NCI-H774 (cell line): ENCODE measurements at regions not wholly inside any gene's neighbourhood (a gene's known extent, or its start where the extent isn't known, plus 50 kb on each side); places are given as distances from the start of the nearest gene placed in this dataset.
A peak's percentile ranks its signal among the peaks of the same experiment; 100 is the strongest.

Experiments
- DNase-seq: peaks from one replicate; lab custom pipeline; 2025; lab: John Stamatoyannopoulos, UW

- no peak for DNase-seq
Observed at GRCh38 chr16:64035337-64035736, 1086.5 kb downstream of the CDH11 start.

DNA sequence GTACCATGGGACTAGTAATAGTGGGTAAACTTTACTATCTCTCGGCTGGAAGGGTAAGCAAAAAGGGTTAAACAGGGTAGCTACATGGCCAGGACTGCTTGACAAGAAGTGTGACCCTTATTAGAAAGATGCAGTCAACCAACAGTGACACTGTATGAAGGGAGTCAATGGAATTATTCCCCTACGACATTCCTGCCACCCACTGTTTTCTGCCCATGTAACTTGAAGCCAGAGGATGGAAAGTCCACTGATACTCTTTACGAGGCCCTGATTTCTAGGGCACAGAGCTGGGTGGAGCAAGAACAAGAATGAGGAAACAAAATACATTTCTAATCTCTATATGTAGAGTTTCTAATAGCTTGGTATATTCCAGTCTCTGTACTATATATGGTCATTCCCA lies 1102.5 kb downstream of the CDH11 start:
- no peak for DNase-seq

- no peak for DNase-seq
Observed at GRCh38 chr16:64017796-64018195, 1104.1 kb downstream of the CDH11 start.

- DNase-seq, result no peak
Observed at GRCh38 chr16:64013856-64014255, 1108.0 kb downstream of the CDH11 start.

DNA sequence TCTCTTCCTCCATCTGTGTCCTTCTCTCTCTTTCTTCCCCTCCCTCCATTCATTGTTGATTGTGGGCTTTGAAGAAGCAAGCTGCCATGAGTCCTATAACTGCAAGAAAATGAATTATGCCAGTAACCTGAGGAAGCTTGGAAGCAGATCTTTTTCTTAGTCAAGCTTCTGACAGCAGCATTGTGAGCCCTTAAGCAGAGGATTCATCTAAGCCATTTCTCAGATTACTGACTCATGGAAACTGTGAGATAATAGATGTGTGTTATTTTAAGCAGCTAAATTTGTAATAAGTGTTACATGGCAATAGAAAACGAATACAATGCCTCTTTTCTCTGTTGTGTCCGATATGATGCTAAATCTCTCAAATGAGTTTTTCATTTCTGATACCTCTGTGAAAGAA lies 1109.7 kb downstream of the CDH11 start:
- DNase-seq, result no peak

DNA sequence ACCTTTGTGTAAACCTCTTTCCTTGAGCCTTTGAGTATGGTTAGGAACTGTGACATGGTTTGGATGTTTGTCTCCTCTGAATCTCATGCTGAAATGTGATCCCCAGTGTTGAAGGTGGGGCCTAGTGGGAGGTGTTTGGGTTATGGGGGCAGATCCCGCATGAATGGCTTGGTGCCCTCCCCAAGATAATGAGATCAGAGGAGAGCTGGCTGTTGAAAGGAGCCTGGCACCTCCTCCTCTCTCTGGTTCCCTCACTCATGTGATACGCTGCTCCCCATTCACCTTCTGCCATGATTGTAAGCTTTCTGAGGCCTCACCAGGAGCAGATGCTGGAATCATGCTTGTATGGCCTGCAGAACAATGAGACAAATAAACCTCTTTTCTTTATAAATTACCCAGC lies 1110.2 kb downstream of the CDH11 start:
- DNase-seq, result no peak

GRCh38 chr16:64008131-64008530 lies 1113.7 kb downstream of the CDH11 start:
- DNase-seq, result no peak

DNA sequence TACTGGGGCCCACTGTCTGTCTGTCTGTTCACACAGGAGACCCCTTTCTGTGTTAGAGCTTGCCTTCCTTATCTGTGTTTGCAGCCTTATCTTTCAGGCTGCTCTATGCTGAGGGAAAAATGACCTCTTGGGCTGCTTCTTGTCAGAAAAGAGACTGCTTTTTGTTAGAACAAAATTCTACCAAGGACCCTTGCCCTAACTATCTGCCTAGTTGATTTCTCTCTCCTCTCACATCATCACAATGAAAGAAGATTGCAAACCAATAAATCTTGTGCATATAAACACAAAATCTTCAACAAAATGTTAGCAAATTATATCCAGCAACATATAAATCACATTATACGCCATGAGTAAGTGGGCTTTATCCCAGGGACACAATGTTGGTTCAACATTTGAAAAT lies 1117.7 kb downstream of the CDH11 start:
- DNase-seq, result no peak

DNA sequence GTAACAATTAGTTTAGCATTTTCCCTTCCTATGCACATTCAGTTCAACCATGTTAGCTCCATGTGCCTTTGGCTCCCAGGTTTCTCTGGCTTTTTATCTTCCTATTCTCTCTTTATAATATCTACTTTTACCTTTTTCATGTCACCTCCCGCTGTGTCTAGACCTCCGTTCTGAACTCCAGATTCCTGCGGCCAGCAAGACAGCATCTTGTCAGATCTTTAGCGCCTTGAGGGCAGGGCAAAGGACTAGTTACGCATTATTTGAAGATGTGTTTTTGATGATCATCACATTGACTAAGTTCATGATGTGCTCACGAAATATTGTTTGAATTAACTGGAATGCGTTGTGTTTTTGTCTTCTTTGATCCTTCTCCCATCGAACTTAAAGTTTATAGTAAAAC lies 1126.8 kb downstream of the CDH11 start:
- no peak for DNase-seq

GRCh38 chr16:63983401-63983800 lies 1138.5 kb downstream of the CDH11 start:
- peak; percentile 13 for DNase-seq

DNA sequence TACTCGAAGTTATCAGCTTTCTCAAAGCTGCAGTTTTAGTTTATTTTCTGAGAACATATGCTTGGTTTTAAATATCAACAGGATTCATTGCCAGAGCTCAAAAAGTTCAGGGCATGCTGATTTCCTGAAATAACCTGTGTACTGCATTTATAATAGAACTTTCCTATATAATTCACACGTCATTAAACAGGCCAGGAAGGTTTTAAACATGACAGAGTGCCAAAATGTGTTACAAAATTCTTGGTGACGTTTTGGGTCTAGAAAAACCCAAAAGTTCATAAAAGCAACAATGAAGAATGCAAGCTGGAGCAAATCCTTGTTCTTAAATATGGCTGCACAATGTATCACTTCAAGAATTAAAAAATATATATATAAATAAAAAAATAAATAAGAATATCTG lies 1139.1 kb downstream of the CDH11 start:
- no peak for DNase-seq

DNA sequence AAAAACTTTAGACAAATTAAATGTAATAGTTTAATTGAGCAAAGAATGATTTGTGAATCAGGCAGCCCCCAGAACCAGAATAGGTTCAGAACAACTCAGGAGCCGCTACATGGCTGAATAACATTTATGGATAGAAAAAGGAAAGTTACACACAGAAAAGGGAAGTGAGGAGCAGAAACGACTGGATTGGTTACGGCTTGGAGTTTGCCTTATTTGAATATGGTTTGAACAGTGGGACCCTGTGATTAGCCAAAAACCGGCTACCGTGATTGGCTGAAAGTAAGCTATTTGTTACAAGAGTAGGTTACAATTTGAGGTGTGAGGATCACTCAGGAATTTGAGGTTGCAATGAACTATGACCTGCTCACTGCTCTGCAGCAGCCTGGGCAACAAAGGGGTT lies 1139.8 kb downstream of the CDH11 start:
- no peak for DNase-seq

DNA sequence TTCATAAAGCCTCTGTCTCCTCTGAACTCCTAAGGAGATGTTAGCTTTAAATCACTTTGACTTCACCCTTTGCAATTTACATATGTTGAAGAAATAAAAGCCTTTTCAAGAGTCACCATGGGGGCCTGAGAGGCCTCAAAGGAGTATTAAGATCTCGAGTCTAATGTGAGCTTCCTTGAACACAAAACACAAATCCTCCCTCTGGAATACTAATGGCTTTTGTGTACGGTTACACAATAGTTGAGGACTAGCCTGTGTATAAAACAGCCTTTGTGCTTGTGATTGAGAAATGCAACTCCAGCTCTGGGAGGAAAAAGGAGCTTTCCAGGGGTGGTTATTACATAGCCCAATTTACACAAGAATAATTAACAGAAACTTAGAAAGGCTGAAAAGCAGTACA lies 1140.2 kb downstream of the CDH11 start:
- no peak for DNase-seq

DNA sequence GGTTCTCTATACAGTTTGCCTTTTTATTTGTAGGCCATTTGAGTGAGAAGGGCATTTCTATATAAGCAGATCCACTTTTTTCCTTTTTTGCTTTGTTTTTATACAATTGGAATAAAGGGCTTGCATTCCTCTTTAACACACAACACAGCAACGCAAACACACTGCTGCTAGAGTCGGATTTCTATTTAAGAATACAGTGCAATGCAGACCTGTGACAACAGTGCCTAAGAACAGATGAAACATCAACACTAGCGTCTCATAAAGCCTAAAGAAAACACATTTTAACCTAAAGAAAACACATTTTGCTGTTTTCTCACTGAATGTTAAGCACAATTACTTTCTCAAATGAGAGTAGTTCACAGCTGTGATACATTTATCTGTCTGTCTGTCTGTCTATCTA lies 1141.1 kb downstream of the CDH11 start:
- DNase-seq, result no peak

DNA sequence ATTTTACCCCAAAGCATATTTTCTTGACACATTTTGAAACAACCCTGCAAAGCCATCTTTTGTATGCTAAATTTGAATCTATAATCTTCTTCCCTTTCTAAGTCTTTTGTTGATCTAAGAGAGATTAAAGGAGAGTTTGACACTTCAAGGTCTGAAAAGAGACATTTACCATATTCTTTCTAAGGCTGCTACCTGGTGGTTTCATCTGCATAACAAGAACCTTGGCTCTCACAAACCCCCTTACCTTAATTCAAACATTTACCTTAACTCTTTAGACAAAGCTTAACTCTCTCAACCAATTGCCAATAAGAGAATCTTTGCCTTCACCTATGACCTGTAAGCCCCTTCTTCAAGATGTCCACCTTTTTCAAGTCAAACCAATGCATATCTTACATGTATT lies 1143.6 kb downstream of the CDH11 start:
- DNase-seq, result no peak

- DNase-seq, result no peak
Observed at GRCh38 chr16:63976345-63976744, 1145.5 kb downstream of the CDH11 start.

DNA sequence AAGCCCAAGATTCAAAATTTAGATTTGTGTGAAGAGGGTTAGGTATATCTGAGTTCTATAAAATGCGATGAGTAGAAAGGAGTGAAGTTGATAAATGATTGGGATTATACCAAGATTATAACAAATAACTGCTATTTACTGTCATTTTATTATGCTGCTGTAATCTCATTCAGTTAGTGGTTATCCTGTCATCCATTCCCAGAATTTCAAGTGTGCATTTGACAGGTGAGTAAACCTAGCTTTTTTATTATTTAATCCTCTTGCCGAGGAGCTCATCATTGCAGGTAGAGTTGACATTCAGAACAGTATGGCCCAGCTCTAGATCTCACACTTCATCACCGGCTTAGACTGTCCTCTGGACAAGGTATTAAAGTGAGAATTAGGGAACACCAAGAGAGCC lies 1146.2 kb downstream of the CDH11 start:
- no peak for DNase-seq

GRCh38 chr16:63967966-63968365 lies 1153.9 kb downstream of the CDH11 start:
- DNase-seq, result no peak

GRCh38 chr16:63960321-63960720 lies 1161.5 kb downstream of the CDH11 start:
- no peak for DNase-seq

DNA sequence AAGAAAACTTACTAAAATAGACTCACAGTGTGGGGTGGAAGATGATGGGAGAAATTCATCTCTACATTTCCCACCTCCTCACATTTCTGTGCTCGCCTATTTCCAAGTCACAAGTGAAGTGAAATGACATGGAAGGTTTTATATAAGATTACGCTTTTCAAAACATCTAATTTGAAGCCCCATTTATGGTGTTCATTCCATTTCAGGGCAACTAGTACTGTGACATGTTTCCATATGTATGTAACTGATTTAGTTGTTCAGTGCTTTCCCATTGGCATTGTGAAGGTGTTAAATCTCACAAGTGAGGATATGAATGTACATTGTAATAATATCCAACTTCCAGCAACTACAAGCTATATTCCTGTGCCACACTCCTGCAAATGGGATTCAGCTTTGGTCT lies 1174.8 kb downstream of the CDH11 start:
- no peak for DNase-seq

GRCh38 chr16:63945806-63946205 lies 1176.1 kb downstream of the CDH11 start:
- DNase-seq, result no peak

- no peak for DNase-seq
Observed at GRCh38 chr16:63943566-63943965, 1178.3 kb downstream of the CDH11 start.

- DNase-seq, result no peak
Observed at GRCh38 chr16:63938661-63939060, 1183.2 kb downstream of the CDH11 start.

GRCh38 chr16:63933841-63934240 lies 1188.0 kb downstream of the CDH11 start:
- no peak for DNase-seq

GRCh38 chr16:63928421-63928820 lies 1193.4 kb downstream of the CDH11 start:
- DNase-seq, result no peak
